Activated CD4-positive, alpha-beta T cell treated with anti-CD3 and anti-CD28 coated beads for 24 hours (primary cell): ENCODE measurements at regions not wholly inside any gene's neighbourhood (a gene's known extent, or its start where the extent isn't known, plus 50 kb on each side); places are given as distances from the start of the nearest gene placed in this dataset.

ENCODE experiments used
- DNase-seq, 2 donors: peaks; one replicate each; pipeline ENCODE4 v3.0.0-alpha.2; 2020; ENCODE audit warnings: low read depth in 2 of 2

DNA sequence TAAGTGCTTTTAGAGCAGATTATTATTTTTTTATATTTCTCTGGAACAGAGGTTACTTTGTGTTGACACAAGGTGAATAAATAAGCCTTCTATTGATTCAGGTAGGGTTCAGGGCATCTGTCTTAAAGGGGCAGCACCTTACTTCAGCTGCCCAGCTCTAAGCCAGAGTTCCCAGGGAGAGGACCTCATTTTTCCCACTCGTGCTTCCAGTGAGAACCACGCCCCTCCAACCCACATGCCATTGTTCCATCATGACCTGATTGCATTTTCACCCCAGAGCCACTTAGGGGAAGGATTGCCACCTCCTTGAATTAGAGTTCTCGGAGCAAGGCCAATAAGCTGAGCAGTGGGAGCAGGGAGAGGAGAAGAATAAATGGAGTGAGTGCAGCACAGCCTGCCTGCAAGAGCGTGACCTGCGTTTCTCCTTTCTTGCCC, 104.3 kb upstream of the FRY start:
- DNase-seq = no peak

DNA sequence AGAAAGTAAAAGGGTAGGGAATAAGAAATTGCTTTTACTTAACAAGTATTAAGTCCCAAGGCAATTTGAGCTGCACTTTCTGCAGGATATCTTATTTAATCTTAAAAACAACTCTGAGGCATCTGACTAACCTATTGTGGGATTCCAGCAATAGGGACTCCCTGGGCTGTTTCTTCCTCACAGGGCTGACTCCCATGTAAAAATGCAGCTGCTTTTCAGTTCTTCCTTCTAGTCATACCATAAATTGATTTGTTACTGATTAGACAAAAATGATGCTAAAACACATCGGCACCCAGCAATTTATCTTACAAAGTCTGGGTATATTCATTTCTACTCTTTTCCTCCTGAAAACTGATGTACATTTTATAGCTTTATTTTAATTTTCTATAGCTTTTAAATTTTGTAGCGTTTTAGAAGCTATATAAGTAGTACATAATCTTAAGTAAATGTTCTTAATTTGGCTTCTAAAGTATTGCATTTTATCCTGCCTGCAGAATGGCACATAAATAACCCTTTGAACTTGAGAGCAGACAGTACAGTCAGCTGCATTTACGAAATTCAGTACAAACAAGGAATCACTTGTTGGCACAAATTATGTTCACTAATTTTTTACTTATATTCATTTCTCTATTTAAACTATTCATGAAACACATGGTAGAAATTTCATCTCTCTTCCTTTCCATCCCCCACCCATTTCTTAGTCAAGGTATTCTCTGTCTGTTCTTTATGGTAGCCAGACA, 102.4 kb upstream of the FRY start:
- no peak for DNase-seq

DNA sequence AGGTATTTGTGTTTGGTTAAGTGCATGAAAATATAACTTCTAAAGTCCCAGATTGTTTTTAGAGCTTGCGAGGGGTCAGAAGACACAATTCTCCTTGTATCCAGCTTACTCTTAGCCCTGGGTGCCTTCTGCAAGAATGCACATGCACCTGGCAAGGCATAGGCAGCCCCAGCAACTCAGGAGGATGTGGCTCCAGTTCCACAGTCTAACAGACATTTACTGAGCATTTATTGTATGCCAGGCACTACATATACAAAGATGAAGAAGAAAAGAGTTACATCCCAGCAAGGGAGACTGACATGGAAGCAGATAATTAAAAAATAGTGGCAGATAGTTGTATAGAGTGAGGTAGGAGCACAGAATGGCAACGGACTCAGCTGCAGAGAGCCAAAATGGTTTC, 101.1 kb upstream of the FRY start:
- no peak for DNase-seq

DNA sequence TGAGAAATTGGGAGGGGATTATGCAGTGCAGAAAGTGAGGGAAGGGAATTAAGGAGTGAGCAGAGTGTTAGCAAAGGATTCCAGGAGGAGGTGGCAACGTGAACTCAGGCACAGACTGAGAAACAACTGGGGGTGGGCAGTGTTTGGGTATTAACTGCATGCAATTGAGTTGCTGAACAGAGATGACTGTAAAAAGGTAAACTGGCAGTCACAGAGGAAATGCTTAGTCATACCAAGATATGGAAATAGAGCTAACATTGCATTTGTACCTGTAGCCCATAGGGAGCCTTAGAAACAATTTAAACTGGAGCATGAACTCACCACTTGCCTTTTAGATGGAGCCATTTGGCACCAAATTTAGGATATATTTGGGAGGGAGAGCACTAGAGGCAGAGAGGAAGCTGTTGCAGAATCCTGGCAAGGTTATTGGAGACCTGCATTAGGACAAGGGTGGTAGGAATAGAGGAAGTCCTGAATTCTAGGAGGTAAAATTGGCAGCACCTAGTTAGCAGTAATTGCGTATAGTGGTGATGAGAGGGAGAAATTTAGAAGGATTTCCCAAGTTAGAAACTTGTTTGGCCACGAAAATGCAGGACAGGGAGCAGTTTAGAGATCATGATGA, 100.6 kb upstream of the FRY start:
- DNase-seq = no peak

DNA sequence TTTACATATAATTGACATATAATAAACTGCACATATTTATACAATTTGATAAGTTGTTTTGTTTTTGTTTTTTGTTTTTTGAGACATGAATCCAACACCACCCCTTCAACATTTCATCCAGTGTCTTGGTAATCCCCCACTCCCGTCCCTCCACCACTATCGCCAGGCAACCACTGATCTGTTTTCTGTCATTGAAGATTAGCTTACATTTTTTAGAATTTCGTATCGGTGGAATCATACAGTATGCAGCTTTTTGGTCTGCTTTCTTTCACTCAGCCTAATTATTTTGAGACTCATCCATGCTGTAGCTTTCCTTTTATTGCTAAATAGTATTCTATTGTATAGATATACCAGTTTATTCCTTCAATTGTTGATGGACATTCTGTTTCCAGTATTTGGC, 94.1 kb upstream of the FRY start:
- DNase-seq = no peak

DNA sequence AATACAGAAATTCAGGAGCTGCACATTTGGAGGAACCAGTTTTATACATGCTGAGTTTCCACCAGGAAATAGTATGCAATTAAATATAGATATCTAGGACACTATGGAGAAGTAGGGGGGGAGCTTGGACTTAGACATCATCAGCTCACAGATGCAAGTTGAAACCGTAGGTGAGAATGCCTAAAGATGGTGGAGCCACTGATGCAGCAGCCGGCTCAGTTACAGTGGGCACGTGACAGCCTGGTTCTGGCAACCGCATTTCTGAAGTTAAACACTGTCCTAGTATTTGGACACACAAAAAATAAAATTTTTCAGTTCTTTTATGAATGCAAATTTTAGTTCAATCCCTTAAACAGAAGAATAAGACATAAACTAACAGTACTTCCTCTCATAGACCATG, 91.5 kb upstream of the FRY start:
- DNase-seq = no peak

DNA sequence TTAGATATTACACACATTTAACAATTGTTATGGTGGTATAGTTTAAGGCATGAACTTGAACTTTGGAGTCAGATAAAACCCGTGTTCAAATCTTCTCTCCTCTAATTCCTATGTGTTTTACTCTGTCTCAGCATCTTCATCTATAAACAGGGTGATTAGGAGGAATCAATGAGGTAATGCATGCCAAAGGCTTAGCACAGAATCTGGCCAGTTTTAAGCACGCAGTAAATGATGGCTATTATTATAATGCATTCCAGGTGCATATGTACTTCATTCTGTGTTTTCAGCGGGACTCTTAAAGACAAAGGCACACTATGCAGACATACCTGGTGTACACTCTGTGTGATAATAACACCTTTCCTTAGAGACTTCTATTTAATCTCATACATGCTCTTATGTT, 88.0 kb upstream of the FRY start:
- DNase-seq = no peak

DNA sequence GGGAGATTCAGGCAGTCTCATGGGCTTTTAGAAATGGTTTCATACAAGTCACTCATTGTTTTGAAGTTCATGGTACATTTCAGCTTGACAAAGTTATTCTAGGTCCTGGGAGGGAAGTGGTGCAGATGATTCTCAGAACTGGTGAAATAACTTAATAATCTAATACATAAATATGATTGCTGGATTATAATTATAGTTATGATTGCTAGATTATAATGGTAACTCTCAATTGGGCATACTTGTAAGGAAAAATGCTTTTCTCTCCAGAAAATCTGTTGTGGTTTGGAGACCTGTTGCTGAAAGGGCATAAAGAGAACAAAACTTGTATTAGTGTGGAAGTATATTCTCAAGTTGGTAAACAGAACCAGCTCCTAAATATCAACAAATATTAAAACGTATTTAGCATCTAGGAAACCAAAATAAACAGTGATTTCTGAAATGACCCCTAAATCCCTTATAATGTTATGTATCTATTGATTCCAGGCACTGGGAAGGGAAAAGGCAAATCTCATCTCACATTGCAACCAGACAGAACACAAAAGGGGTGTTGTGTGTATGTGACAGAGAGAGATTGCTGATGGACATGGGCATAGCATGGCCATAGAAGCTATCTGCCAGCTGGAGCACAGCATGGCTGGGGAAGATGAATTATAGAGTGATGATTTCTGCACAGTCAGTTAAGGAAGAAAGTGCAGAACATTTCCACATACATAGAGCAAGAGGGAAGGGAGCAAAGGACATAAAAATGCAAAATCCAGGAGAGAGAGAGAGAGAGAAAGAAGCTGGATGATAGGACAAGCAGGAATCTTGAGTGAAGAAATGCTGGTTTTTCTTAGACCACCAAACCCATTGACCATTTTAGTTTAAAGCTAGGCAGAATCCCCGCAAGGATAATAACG, 87.1 kb upstream of the FRY start:
- no peak for DNase-seq

DNA sequence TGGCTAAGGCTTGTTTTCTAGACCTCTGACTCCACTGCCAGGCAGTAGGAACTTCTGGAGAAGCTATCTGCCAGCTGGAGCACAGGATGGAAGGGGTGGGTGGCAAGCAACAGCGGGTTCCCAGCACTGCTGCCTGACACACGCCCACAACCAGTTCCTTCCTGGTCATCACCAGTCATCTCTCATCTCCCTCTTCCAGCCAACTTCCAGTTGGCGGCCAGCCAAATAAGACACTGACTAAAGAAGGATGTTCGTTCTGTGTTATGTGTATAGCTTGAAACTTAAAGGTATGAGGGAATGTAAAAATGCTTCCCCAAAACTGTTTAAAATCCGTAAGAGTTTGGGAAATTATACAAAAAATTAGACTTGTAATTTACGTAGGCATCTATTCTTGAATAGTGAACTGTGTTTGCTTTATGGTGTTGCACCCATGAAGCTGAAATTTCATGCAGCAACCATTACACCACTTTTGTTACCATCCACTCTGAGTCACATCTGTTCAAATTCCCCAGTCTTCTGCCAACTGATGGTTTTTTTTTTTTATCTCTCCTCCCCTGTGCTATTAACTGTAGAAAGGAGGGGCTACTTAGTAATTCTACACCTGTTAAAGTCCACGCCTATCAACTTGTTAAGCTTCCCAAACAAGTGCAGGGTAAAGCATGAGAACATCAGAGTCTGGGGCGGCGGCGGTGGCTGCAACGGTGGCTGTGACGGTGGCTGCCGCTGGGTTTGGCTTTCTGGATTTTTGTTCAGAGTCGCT, 86.2 kb upstream of the FRY start:
- DNase-seq = no peak

DNA sequence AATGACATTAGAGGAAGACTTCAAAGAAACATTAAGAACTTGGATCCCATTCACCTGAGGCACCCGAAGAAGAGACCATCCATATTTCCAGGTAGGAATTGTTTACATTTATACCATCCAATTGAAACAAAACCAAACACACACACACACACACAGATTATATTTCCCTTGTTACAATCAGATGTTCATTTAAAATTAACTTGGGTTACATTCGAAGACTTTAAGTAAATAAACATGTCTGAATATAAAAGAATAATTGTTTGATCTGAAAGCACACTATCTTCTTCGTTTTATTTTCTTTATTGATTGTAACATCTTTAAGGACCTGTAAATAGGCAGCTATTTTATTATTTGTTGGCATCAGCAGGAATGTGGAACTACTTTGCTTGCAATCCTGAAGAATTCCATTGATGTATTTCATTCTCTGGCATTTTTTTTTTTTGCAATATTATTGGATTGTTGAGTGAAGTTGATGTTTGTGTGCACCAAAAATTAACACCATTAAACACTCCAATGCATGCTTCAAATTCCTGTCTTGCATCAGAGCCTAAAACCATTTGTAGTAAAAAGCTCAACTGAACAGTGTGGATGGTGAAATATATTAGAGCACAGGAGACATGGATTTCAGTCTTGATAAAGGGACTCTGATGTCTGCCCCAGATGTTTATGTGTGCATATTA, 85.3 kb upstream of the FRY start:
- DNase-seq = no peak

DNA sequence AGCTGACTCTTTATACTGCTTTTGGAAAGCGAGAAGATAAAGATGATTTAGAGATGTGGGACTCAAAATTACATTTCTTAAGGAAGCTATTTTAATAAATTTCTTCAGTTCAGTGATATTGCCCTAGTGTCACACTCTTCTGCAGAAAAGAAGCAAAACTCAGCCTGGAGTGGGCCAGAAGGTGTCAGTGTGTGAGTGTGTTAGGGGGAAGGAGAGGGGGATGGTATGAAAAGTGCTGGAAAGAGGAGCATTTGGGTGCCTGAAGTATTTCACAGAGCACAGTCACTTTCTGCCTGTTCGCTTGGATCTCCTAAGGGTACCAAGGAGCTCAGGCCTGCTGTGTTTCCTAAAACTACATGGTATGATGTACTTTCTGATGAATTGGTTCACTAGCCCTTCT, 84.5 kb upstream of the FRY start:
- DNase-seq = no peak

DNA sequence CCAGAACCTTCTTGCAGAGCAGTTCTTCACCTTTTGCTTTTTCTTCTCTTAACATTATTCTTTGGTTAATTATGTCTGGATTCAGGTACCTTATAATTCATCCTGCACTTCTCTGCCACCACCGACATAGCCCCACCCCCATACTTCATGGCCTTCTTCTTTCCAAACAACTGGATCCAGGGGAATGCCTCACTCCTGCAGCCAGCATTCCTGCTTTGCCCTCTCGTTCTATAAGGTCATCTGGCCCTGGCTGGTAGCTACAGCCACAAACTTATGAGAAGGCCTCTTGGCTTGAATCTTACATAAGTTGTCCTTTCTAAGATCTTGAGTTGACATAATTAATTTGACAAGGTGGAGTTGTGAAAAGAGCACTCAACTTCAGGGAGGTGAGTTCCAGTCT, 84.1 kb upstream of the FRY start:
- DNase-seq = no peak

DNA sequence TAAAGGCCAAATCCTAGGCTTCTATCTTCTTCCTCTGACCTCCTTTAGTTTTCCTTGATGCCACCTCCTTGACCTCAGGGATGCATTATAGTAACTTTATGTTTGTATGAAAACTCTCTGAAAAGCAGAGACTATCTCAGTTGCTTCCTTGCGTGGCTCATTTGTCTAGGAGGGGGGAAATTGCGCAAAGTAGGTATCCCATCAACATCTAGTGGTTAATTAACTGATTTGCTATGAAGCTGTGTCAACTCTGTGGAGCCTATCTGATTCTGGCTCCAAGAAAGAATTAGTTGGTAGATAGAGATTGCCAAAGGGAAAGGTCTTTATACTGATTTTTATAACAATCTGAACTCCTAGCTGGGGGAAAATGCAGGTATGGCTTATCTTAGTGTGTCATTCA, 82.1 kb upstream of the FRY start:
- no peak for DNase-seq

DNA sequence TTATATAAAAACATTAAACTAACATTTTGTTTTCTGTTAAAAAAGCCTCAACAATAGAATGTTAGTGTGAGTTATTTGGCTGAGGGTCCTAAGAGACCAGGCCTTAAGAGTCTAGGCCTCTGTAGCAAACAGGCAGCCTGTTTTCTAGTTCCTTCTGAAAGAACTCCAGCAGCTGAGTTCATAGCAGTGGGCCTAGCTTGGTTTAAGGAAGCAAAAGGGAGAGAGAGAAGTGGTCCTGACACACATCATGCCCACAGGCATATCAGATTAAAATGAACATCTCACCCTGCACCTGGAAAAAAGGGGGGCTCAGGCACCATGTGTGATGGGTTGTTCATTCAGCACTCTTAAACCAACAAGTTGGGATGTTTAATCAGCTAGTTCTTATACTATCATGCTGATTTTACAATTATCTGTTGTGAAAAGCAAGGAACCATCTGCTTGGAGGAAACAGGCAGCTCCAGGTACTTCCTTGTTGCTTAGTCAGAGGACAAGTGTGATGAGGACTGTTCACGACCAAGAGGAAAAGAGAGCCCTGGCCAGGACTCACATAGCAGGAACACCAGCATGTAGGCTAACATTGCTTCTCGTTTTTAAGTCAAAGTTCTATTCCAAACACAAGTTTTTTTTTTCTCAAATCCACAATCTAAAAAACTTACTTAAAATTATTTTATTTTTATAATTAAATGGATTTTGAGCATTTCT, 81.3 kb upstream of the FRY start:
- no peak for DNase-seq

DNA sequence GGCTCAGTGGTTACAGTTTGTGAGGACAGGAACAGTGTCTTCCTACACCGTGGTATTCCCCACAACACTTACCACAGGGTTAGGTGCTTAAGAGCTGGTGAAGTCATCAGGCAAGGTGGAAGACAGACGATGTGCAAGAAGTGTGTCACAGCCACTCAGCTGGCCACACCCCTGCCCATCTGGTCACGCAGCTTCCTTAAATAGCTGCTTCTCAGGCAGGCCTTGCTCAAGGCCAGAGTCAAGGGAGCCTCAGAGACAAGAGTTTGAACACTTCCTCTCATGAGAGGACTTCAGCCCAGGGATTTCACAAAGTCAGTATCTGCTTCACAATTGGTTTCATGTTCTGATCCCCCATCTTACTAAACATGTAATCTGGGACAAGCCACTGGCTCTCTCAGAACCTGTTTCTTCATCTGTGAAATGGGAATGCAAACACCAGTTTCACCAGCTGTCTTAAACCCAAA, 80.3 kb upstream of the FRY start:
- no peak for DNase-seq

DNA sequence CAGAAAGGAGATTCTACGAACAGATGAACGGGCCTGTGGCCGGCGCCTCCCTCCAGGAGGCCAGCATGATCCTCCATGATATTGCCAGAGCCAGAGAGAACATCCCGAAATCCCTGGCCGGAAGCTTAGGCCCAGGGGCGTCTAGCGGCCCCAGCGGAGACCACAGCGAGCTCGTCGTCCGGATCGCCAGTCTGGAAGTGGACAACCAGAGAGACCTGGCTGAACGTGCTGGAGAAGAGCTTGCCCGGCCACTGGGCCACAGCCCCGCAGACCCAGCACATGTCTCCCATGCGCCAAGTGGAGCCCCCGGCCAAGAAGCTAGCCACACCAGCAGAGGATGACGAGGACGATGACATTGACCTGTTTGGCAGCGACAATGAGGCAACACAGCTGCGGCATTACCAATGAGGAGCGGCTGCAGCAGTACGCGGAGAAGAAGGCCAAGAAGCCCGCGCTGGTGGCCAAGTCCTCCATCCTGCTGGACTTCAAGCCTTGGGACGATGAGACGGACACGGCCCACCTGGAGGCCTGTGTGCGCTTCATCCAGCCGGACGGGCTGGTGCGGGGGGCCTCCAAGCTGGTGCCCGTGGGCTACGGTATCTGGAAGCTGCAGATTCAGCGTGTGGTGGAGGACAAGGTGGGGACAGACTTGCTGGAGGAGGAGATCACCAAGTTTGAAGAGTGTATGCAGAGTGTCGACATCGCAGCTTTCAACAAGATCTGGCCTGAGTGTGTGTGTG, 78.8 kb upstream of the FRY start:
- no peak for DNase-seq

DNA sequence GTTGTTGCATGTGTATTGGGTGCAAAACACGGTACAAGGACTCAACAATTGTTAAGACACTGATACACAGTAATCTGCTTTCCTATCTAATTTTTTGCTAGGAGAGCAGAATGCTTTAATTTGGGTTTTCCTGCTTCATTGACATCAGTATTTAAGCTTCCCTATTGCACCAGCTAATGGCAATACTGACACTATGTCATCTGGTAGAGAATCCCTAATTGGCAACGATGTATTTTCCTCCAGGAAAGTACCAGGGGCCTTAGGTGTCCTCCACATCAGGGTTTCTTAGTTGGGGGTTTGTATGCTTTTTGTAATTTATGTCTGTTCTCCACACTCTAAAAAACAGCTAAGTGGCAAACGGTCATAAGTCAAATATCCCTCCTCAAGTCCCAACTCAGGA, 76.5 kb upstream of the FRY start:
- DNase-seq = no peak

DNA sequence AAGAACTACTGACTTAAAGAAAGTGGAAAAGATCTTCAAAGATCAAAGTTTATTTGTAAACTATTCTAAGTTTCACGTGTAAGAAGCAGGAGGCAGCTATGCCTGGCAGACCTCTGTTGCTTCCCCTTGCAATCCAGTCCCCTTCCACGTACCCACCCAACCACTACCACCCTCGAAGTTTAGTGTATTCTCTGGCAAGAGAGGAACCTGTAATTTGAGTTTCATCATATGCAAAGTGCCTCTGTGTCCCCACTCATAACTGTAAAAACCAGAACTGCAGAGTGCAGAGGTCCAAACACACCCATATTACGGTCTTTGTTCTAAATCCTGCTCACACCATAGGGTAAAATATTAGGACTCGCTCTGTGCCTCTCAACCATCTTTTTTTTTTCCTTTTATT, 75.8 kb upstream of the FRY start:
- DNase-seq = no peak

DNA sequence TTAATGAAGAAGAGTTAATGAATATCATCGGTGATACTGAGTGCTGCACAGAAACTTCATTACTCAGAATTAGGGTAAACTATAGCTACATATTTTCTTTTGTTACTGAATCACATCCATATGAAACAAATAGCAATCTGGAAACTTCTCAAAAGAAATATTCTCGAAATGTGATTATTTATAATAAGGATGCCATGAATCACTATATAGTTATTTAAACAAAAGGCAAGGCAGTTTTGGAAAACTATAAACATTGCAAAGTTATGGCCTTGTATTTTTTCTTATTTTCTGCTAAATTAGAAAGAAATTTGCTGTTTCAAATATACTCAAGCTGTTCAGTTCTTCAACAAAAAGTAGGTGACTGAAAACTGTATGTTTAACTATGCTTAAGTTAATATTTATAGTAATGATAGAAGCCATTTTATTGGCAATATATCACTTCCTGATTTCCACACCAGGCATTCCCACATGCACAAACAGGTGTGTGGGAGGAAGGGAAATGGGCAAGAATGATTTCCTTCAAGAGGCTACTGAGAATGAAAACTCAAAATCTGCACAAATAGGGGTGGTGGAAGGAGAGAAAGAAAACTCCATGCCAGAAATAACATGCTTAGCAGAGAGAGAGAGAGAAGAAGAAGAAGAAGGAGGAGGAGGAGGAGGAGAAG, 74.5 kb upstream of the FRY start:
- no peak for DNase-seq

DNA sequence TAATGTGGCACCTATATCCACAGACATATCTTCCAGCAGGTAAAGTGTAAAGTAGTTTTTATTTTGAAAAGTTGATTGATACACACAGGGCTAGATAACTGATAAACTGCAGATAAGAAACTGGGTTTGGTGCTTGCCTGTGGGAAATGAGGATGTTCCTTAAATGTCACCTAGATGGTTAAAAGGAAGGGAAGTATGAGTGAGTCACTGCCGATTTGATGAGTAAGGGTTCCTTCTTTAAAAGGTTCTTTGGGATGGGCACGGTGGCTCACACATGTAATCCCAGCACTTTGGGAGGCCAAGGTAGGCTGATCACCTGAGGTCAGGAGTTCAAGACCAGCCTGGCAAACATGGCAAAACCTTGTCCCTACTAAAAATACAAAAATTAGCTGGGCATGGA, 73.8 kb upstream of the FRY start:
- no peak for DNase-seq
